ENCODE measurements at regions not wholly inside any gene's neighbourhood (a gene's known extent, or its start where the extent isn't known, plus 50 kb on each side); places are given as distances from the start of the nearest gene placed in this dataset.
"Not testable (repeated sequence)": the region's sequence is repeated elsewhere in the genome, so short reads cannot be mapped to it uniquely, and the experiment has no call there.

- no peak for DNase-seq
These were observed 288.9 kb upstream of the ZNF337 start for GRCh38 chr20:25985597-25985996.

- DNase-seq: no peak
These were observed 288.3 kb upstream of the ZNF337 start for GRCh38 chr20:25984933-25985332.

- not testable (repeated sequence) for DNase-seq
These were observed 286.0 kb upstream of the ZNF337 start for GRCh38 chr20:25982701-25983100.

- DNase-seq: not testable (repeated sequence)
These were observed 282.0 kb upstream of the ZNF337 start for GRCh38 chr20:25978450-25979190.

- not testable (repeated sequence) for DNase-seq
These were observed 279.2 kb upstream of the ZNF337 start for GRCh38 chr20:25975816-25976215.

GRCh38 chr20:25965203-25965602 lies 268.6 kb upstream of the ZNF337 start:
- not testable (repeated sequence) for DNase-seq

GRCh38 chr20:25953876-25954275 lies 257.2 kb upstream of the ZNF337 start:
- not testable (repeated sequence) for DNase-seq

GRCh38 chr20:25935230-25935629 lies 238.6 kb upstream of the ZNF337 start:
- not testable (repeated sequence) for DNase-seq

- not testable (repeated sequence) for DNase-seq
These were observed 236.2 kb upstream of the ZNF337 start for GRCh38 chr20:25932806-25933205.

- not testable (repeated sequence) for DNase-seq
These were observed 235.5 kb upstream of the ZNF337 start for GRCh38 chr20:25932170-25932569.

GRCh38 chr20:25902321-25902720 lies 205.7 kb upstream of the ZNF337 start:
- DNase-seq: not testable (repeated sequence)

- DNase-seq: not testable (repeated sequence)
These were observed 202.0 kb upstream of the ZNF337 start for GRCh38 chr20:25898663-25899062.

- DNase-seq: not testable (repeated sequence)
These were observed 182.4 kb upstream of the ZNF337 start for GRCh38 chr20:25879096-25879495.

GRCh38 chr20:25868650-25868979 lies 172.0 kb upstream of the ZNF337 start:
- DNase-seq: not testable (repeated sequence)

- DNase-seq: peak; percentile 4
These were observed 171.4 kb upstream of the ZNF337 start for GRCh38 chr20:25867776-25868649.

- DNase-seq: not testable (repeated sequence)
These were observed 170.5 kb upstream of the ZNF337 start for GRCh38 chr20:25867015-25867775.

- no peak for DNase-seq
These were observed 169.3 kb upstream of the ZNF337 start for GRCh38 chr20:25865715-25866656.

- not testable (repeated sequence) for DNase-seq
These were observed 168.5 kb upstream of the ZNF337 start for GRCh38 chr20:25864963-25865714.

- no peak for DNase-seq
These were observed 167.8 kb upstream of the ZNF337 start for GRCh38 chr20:25864326-25864962.

GRCh38 chr20:25863536-25864325 lies 167.1 kb upstream of the ZNF337 start:
- no peak for DNase-seq

Measured in NCI-H187 treated with DMSO at 0.1 percent for 48 hours (cell line).